Neural cell (in vitro differentiated cells): ENCODE measurements at regions not wholly inside any gene's neighbourhood (a gene's known extent, or its start where the extent isn't known, plus 50 kb on each side); places are given as distances from the start of the nearest gene placed in this dataset.

Source experiments
- H2AFZ ChIP-seq: fragments of 200-600, 300-800 bp; sonication (generic), shearing (Covaris generic); 2 replicates; pipeline ENCODE4 v1.6.0; 2014; ENCODE audit warnings: low read depth, mild to moderate bottlenecking, antibody characterized with exemption, low read length, moderate library complexity
- H3F3A ChIP-seq: fragments of 200-600 bp; shearing (Covaris generic); 2 replicates; pipeline ENCODE4 v1.6.1; 2016; ENCODE audit warnings: mild to moderate bottlenecking, moderate library complexity, mixed read lengths, antibody characterized with exemption, low read length; ENCODE audit not compliant: insufficient read depth, poor library complexity, severe bottlenecking
- H3K27ac ChIP-seq: fragments of 200-600, 300-800 bp; sonication (generic), shearing (Covaris generic); 2 replicates; pipeline ENCODE4 v1.5.1; 2014; ENCODE audit warnings: mild to moderate bottlenecking, low read length, moderate library complexity
- H3K27me3 ChIP-seq: fragments of 300-800, 200-600 bp; sonication (generic), shearing (Covaris generic); 2 replicates; pipeline ENCODE4 v1.6.0; 2014; ENCODE audit warnings: mild to moderate bottlenecking, low read depth, low read length, moderate library complexity; ENCODE audit not compliant: insufficient read depth
- H3K36me3 ChIP-seq: fragments of 300-800, 200-600 bp; sonication (generic), shearing (Covaris generic); 2 replicates; pipeline ENCODE4 v1.5.1; 2014; ENCODE audit warnings: mild to moderate bottlenecking, antibody characterized with exemption, low read length, moderate library complexity; ENCODE audit not compliant: insufficient read depth
- H3K4me2 ChIP-seq: fragments of 300-800, 200-600 bp; sonication (generic), shearing (Covaris generic); 2 replicates; pipeline ENCODE4 v1.6.0; 2014; ENCODE audit warnings: mild to moderate bottlenecking, low read length
- H3K4me3 ChIP-seq: fragments of 300-800, 200-600 bp; sonication (generic), shearing (Covaris generic); 2 replicates; pipeline ENCODE4 v1.5.1; 2014; ENCODE audit warnings: mild to moderate bottlenecking, low read length, moderate library complexity
- H3K79me2 ChIP-seq: fragments of 200-600 bp; shearing (Covaris generic); replicated peaks from 2 replicates; pipeline ENCODE4 v1.6.0; 2014; ENCODE audit warnings: mild to moderate bottlenecking, low read length, moderate library complexity; ENCODE audit not compliant: insufficient read depth
- H3K9ac ChIP-seq: fragments of 300-800, 200-600 bp; sonication (generic), shearing (Covaris generic); 2 replicates; pipeline ENCODE4 v1.6.1; 2016; ENCODE audit warnings: mild to moderate bottlenecking, low read length, mixed read lengths
- H3K9me2 ChIP-seq: fragments of 200-600 bp; shearing (Covaris generic); 2 replicates; pipeline ENCODE4 v1.6.1; 2016; ENCODE audit warnings: mild to moderate bottlenecking, low read length, mixed read lengths; ENCODE audit not compliant: insufficient read depth
- H3K9me3 ChIP-seq: fragments of 200-600, 300-800 bp; sonication (generic), shearing (Covaris generic); 2 replicates; pipeline ENCODE4 v1.6.1; 2016; ENCODE audit warnings: mild to moderate bottlenecking, mixed run types, low read length, moderate library complexity, mixed read lengths
- H4K20me1 ChIP-seq: fragments of 200-600 bp; shearing (Covaris generic); 2 replicates; pipeline ENCODE4 v1.6.1; 2016; ENCODE audit warnings: mild to moderate bottlenecking, mixed run types; ENCODE audit not compliant: insufficient read depth
- EP300 ChIP-seq: fragments of 450-650 bp; conservative IDR thresholded peaks from 2 replicates; pipeline ENCODE4 v1.6.1; 2014; ENCODE audit warnings: antibody characterized with exemption, mild to moderate bottlenecking, moderate library complexity; ENCODE audit not compliant: poor library complexity, severe bottlenecking
- EZH2 ChIP-seq: fragments of 200-600, 300-800 bp; shearing (Covaris generic), sonication (generic); IDR thresholded peaks from 2 replicates; pipeline ENCODE4 v1.6.1; 2014; ENCODE audit warnings: antibody characterized with exemption, low read length, borderline replicate concordance, mild to moderate bottlenecking; ENCODE audit not compliant: insufficient read depth, poor library complexity, severe bottlenecking
- MXI1 ChIP-seq: fragments of 450-650 bp; conservative IDR thresholded peaks from 2 replicates; pipeline ENCODE4 v1.6.1; 2014; ENCODE audit warnings: antibody characterized with exemption, mild to moderate bottlenecking; ENCODE audit not compliant: poor library complexity, severe bottlenecking
- POLR2AphosphoS5 ChIP-seq: IDR thresholded peaks from 2 replicates; pipeline ENCODE4 v1.6.1; 2012
- RAD21 ChIP-seq: fragments of 450-650 bp; conservative IDR thresholded peaks from 2 replicates; pipeline ENCODE4 v1.6.1; 2014; ENCODE audit warnings: antibody characterized with exemption, mild to moderate bottlenecking, moderate library complexity
- SMC3 ChIP-seq: fragments of 450-650 bp; conservative IDR thresholded peaks from 2 replicates; pipeline ENCODE4 v1.6.1; 2014; ENCODE audit warnings: antibody characterized with exemption, mild to moderate bottlenecking, moderate library complexity; ENCODE audit not compliant: poor library complexity
- TAF1 ChIP-seq: IDR thresholded peaks from 2 replicates; pipeline ENCODE4 v1.6.1; 2012; ENCODE audit warnings: low read depth
- TF ChIP-seq, protein P1 (sequence below): IDR thresholded peaks from 2 replicates; pipeline ENCODE4 v1.6.1; 2012; ENCODE audit warnings: borderline replicate concordance
- TF ChIP-seq, protein P2 (sequence below): fragments of 450-650 bp; IDR thresholded peaks from 2 replicates; pipeline ENCODE4 v1.5.1; 2014; ENCODE audit warnings: antibody characterized with exemption, mild to moderate bottlenecking, moderate library complexity; ENCODE audit not compliant: poor library complexity, severe bottlenecking

DNA sequence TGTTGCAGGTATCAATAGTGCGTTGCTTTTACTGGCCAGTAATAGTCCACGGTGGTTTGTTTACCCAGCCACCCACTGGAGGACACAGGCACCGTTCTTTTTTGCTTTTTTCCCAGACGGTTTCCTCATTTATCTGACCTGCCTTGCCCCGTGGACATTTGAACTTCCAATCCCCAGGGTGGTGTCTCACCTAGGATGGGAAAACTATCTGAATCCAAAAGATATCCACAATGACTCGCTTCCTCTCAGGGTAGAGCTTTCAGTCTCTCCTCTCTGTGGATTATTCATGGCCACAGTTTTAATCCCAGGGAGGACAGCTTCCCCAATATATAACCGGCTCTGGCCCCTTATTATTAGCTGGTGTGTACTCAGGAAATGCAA lies 170.8 kb downstream of the FOXO1 start:
- Histone ChIP-seq H2AFZ (no peak overlapping the region), H3K27ac (no peak overlapping the region), H3K9ac (no peak overlapping the region), H3K9me3 (no peaks in the 10 kb centered on the region), H3K9me2 (no peaks in the 10 kb centered on the region), H3K27me3 (no peaks in the 10 kb centered on the region), H3K79me2 (no peaks in the 10 kb centered on the region), H3F3A (no peaks in the 10 kb centered on the region), H3K4me2 (no peak overlapping the region), H3K4me3 (no peak overlapping the region), H3K36me3 (no peaks in the 10 kb centered on the region), H4K20me1 (no peaks in the 10 kb centered on the region)
- TF ChIP-seq TAF1 (no peak), EZH2 (no peak)

DNA sequence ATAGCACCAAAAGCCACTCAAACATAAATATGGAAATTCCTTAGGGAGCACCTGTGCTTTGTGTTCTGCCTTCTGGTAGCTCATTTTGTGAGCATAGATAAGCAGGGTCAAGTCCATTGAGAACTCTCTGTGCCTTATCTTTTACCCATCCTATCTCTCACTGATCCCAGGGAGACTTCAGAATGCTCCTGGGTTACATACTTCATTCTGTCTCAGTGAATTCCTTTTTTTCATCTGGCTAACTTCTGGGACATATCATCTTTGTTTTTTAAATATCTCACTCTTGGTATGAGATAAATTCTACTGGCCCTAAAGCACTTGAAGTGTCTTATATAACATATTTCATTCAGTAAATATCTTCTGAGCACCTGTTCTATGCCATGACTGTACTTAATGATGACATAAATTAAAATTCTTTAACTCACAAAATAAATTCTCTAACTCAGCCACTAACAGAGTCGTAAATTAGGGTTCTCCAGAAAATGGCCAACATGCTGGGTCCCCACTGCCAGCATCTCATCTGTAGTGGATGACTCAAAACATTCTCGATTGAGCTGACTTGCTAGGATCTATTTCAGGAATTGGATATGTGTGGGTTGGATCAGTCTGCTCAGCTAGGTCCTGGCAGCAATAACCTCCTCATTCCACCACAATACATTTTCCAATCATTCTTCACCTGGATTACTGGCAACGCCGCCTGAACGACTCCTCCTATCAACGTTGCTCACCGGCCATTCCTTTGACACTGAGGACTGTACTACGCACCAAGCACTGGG lies 170.2 kb downstream of the FOXO1 start:
- no peak overlapping the region for H3K9ac ChIP-seq
- no peaks in the 10 kb centered on the region for H3K36me3 ChIP-seq
- H3K79me2 ChIP-seq: no peaks in the 10 kb centered on the region
- no peaks in the 10 kb centered on the region for H3K9me2 ChIP-seq
- H3K9me3 ChIP-seq: no peaks in the 10 kb centered on the region
- no peak overlapping the region for H3K4me2 ChIP-seq
- H3F3A ChIP-seq: no peaks in the 10 kb centered on the region
- no peaks in the 10 kb centered on the region for H3K27me3 ChIP-seq
- no peak overlapping the region for H3K27ac ChIP-seq
- no peak for TF ChIP-seq TAF1
- no peak for TF ChIP-seq SMC3
- TF ChIP-seq EZH2: no peak
- TF ChIP-seq, protein P1, sequence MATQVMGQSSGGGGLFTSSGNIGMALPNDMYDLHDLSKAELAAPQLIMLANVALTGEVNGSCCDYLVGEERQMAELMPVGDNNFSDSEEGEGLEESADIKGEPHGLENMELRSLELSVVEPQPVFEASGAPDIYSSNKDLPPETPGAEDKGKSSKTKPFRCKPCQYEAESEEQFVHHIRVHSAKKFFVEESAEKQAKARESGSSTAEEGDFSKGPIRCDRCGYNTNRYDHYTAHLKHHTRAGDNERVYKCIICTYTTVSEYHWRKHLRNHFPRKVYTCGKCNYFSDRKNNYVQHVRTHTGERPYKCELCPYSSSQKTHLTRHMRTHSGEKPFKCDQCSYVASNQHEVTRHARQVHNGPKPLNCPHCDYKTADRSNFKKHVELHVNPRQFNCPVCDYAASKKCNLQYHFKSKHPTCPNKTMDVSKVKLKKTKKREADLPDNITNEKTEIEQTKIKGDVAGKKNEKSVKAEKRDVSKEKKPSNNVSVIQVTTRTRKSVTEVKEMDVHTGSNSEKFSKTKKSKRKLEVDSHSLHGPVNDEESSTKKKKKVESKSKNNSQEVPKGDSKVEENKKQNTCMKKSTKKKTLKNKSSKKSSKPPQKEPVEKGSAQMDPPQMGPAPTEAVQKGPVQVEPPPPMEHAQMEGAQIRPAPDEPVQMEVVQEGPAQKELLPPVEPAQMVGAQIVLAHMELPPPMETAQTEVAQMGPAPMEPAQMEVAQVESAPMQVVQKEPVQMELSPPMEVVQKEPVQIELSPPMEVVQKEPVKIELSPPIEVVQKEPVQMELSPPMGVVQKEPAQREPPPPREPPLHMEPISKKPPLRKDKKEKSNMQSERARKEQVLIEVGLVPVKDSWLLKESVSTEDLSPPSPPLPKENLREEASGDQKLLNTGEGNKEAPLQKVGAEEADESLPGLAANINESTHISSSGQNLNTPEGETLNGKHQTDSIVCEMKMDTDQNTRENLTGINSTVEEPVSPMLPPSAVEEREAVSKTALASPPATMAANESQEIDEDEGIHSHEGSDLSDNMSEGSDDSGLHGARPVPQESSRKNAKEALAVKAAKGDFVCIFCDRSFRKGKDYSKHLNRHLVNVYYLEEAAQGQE: no peak
- TF ChIP-seq, protein P2, sequence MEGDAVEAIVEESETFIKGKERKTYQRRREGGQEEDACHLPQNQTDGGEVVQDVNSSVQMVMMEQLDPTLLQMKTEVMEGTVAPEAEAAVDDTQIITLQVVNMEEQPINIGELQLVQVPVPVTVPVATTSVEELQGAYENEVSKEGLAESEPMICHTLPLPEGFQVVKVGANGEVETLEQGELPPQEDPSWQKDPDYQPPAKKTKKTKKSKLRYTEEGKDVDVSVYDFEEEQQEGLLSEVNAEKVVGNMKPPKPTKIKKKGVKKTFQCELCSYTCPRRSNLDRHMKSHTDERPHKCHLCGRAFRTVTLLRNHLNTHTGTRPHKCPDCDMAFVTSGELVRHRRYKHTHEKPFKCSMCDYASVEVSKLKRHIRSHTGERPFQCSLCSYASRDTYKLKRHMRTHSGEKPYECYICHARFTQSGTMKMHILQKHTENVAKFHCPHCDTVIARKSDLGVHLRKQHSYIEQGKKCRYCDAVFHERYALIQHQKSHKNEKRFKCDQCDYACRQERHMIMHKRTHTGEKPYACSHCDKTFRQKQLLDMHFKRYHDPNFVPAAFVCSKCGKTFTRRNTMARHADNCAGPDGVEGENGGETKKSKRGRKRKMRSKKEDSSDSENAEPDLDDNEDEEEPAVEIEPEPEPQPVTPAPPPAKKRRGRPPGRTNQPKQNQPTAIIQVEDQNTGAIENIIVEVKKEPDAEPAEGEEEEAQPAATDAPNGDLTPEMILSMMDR: no peak
- no peak for TF ChIP-seq MXI1
- TF ChIP-seq RAD21: no peak
- no peak for TF ChIP-seq EP300
- no peak for TF ChIP-seq POLR2AphosphoS5
- no peak overlapping the region for H2AFZ ChIP-seq
- no peaks in the 10 kb centered on the region for H4K20me1 ChIP-seq
- no peak overlapping the region for H3K4me3 ChIP-seq
